ENCODE measurements at regions not wholly inside any gene's neighbourhood (a gene's known extent, or its start where the extent isn't known, plus 50 kb on each side); places are given as distances from the start of the nearest gene placed in this dataset.

DNA sequence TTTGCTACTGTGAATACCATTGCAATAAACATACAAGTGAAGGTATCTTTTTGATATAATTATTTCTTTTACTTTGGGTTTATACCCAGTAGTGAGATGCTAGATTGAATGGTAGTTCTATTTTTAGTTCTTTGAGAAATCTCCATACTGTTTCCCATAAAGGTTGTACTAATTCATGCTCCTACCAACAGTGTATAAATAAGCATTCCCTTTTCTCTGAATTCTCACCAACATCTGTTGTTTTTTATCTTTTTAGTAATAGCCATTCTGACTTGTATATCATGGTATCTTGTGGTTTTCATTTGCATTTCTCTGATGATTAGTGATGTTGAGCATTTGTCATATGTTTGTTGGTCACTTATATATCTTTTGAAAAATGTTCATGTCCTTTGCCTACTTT, 183.6 kb upstream of the LRFN2 start:
- no peak for DNase-seq (ENCODE audit: low read depth, low spot score)
- H3K27ac ChIP-seq, result no peak overlapping the region

DNA sequence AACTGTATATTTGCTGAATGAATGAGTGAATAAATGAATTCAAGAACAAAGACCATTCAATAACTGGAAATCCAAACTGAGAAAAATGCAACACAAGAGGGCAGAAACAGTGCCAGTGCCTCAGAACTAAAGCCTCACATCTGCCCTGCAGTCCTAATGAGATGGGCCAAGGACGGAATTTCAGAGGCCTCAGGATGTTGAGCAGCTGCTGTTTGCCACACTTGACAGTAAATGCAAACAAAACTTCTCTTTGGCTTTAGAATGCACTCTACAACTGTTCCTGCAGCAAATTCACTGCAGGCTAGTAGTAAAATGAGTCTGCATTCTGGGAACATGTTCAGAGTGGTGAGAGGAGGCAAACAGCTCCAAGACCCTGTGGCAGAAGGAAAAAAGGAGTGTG, 177.6 kb upstream of the LRFN2 start:
- DNase-seq (ENCODE audit: low read depth, low spot score), result no peak
- H3K27ac ChIP-seq, result no peak overlapping the region

DNA sequence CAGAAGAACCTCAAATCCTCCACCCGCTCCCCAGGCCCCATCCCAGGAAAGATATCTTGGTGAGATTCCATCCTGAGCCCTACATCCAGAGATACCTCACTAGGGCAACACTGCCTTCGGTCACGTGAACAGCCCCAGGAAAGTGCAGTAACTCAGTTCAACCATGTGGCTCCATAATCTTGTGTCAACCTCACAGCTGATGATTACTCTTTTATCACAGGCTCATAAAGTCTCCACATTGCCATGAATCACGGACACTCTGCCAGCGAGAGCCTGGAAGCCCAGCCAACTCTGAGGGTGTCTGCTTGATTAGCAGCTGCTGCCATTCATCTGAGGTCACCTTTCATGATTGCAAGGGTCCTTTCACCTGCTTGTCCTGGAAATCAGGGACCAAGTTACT, 175.8 kb upstream of the LRFN2 start:
- no peak overlapping the region for H3K27ac ChIP-seq
- no peak for DNase-seq (ENCODE audit: low read depth, low spot score)

- no peak overlapping the region for H3K27ac ChIP-seq
- DNase-seq (ENCODE audit: low read depth, low spot score), result no peak
These were observed 173.7 kb upstream of the LRFN2 start for GRCh38 chr6:40760887-40761286.

DNA sequence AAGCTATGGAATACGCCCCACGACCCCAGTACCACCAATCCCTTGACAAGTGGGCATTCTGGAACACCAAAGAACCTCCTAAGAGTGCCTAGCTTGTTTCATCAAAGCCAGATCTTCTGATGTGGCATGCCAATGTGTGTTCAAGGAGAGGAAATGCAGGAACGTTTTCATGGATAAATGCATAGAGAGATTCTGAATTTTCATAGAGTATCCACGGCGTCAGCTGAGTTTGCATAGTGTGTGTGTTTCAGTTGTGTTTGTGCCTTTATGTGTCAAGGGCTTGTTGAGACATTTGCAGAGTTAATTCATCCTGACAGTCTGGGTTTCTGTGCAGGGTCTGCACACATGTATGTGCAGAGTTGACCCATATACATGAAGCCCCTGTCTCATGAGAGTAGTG, 172.7 kb upstream of the LRFN2 start:
- no peak for DNase-seq (ENCODE audit: low read depth, low spot score)
- H3K27ac ChIP-seq, result no peak overlapping the region

DNA sequence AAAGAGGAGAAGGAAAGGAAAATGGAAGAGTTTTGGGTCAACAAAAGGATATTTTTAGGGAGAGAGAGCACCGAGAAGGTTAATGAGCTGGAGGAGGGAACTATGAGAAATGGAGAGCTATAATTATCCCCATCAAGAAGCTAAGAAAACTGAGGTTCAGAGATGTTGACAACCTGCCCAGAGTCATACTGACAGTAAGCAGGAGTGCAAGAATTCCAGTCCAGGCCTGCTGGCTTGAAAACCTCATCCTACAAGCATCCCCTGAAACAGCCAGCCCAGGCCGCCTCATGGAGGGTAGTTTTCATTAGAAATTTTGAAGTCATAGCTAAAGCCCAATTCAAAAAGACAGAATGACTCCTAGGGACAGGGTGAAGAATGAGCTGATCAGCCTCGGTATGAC, 172.1 kb upstream of the LRFN2 start:
- DNase-seq (ENCODE audit: low read depth, low spot score), result no peak
- H3K27ac ChIP-seq, result no peak overlapping the region

GRCh38 chr6:40755749-40756452, 168.7 kb upstream of the LRFN2 start:
- no peak for DNase-seq (ENCODE audit: low read depth, low spot score)
- no peak overlapping the region for H3K27ac ChIP-seq

- no peak for DNase-seq (ENCODE audit: low read depth, low spot score)
- no peak overlapping the region for H3K27ac ChIP-seq
These were observed 168.0 kb upstream of the LRFN2 start for GRCh38 chr6:40755046-40755681.

DNA sequence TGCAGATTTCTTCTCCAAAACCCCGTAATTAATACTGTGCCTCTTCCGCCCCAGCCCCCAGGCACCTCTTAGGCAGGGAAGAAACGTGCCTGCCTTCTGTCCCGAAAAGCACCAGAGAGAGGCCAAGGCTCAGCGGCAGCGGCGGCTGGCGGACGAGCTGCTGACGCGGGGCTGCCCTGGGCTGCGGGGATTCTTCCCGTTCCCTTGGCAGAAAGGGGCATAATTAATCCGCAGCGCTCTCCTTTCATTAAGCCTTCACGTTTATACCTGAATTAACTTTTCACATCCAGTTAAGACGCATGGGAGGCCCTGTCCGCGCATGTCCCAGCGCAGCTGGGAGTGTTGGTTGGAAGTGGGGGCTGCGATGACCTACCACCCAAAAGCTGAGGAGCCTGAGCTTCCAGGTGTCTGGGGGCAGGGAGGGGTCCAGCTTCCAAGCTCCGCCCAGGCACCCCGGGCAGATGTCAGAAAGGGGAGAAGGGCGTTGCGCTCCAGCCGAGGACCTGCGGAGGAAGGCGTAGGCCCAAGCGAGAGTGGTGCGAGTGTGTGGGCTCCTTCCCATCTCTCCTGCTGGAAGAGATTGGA, 167.4 kb upstream of the LRFN2 start:
- H3K27ac ChIP-seq, result no peak overlapping the region
- no peak for DNase-seq (ENCODE audit: low read depth, low spot score)

DNA sequence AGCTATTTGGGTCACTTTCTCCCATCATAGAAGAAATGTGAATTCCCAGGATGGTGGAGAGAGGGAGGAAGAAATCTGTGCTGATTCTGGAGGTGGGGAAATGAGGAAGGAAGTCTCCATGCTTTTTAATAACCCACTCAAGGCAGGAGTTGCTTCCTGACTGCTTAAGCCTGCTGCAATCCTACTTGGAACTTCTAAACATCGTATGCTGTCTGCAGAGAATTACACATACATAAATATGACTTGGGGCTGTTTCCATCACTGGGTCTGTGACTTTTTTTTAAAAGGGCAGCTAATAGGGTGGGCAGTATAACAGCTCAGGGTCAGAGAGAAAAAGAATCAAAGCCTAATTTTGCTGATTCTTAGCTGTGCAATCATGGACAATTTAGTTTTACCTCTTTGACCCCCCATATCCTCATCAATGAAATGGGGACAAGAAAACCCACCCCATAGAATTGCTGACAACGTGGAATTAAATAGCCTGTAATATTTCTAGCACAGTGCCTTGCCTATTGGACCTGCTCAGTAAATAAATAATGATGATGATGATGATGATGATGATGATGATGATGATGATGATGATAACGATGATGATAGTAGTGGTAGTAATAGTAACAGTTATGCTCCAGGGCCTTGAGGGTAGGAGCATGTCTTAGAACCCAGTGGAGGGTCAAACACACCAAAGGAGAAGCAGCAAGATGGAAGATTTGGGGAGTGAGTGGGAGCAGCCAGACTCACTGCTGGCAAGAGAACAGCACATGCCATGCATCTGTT, 166.7 kb upstream of the LRFN2 start:
- no peak for DNase-seq (ENCODE audit: low read depth, low spot score)

DNA sequence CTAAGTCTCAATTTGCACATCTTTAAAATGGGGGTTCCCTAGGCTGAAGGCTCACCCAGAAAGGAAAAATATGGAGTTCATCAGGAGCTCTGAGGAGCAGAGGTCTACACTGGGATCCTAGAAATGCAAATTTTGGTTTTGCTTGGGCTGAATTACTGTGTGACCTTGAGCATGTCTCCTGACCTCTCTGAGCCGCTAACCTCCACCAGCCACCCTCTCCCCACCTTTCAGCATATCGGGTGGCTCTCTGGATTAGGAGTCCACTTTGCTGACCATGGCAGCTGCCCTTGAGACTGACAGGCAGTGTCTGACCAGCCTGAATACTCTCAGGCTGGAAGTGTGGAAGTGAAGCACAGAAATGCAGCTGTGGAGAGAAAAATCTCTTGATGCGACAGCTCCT, 165.9 kb upstream of the LRFN2 start:
- no peak for DNase-seq (ENCODE audit: low read depth, low spot score)
- no peak overlapping the region for H3K27ac ChIP-seq

More for the DNA sequence above, 166.7 kb upstream of the LRFN2 start:
- H3K27ac ChIP-seq, result no peak overlapping the region

GRCh38 chr6:40744835-40745234, 157.7 kb upstream of the LRFN2 start:
- H3K27ac ChIP-seq, result no peak overlapping the region
- no peak for DNase-seq (ENCODE audit: low read depth, low spot score)

- no peak for DNase-seq (ENCODE audit: low read depth, low spot score)
- no peak overlapping the region for H3K27ac ChIP-seq
These were observed 156.7 kb upstream of the LRFN2 start for GRCh38 chr6:40743690-40744446.

DNA sequence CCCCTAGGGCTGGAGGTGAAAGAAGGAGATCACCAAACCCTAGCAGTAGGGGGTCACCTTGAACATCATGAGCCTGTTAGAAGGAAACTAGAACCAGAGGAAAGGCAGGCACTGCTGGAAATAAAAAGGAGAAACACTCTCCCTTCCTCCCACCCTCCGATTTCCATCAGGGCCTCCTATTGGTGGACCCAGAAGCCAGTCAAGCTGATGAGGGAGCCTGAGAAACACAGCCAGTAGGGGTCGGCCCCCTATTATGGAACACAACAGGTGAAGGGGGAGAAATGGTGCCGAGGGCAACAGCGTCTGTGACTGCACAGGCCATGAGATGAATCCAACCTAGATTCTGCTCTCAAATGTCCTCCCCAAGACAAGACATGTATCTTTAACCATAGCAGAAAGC, 156.1 kb upstream of the LRFN2 start:
- no peak for DNase-seq (ENCODE audit: low read depth, low spot score)
- no peak overlapping the region for H3K27ac ChIP-seq

DNA sequence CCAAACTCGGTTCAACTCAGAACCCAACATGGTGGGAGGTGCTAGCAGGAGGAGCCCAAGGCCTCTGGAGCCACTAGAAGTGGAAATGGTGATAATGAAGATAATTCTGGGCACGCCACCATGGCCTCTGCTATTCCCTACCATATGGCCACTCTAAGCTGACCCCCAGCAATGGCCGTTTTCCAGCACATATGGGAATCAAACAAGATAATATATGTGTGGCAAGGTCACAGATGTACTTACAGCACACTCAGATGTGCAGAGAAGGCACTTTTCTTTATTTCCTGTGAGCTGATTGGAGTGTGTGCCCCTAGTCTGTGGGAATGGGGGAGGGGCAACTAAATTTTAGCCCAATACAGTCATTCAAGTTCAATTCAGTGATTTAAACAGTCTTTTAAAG, 153.4 kb upstream of the LRFN2 start:
- DNase-seq (ENCODE audit: low read depth, low spot score), result no peak
- H3K27ac ChIP-seq, result no peak overlapping the region

GRCh38 chr6:40738551-40739193, 151.5 kb upstream of the LRFN2 start:
- no peak overlapping the region for H3K27ac ChIP-seq
- no peak for DNase-seq (ENCODE audit: low read depth, low spot score)

GRCh38 chr6:40735521-40735920, 148.4 kb upstream of the LRFN2 start:
- no peak for DNase-seq (ENCODE audit: low read depth, low spot score)
- no peak overlapping the region for H3K27ac ChIP-seq

- DNase-seq (ENCODE audit: low read depth, low spot score), result no peak
- no peak overlapping the region for H3K27ac ChIP-seq
These were observed 148.0 kb upstream of the LRFN2 start for GRCh38 chr6:40735121-40735520.

GRCh38 chr6:40734607-40735006, 147.4 kb upstream of the LRFN2 start:
- DNase-seq (ENCODE audit: low read depth, low spot score), result no peak
- no peak overlapping the region for H3K27ac ChIP-seq
